Skeletal muscle tissue (tissue), 3 donors: ENCODE measurements at regions not wholly inside any gene's neighbourhood (a gene's known extent, or its start where the extent isn't known, plus 50 kb on each side); places are given as distances from the start of the nearest gene placed in this dataset.
A peak's percentile ranks its signal among the peaks of the same experiment; 100 is the strongest.
"Not testable (repeated sequence)": the region's sequence is repeated elsewhere in the genome, so short reads cannot be mapped to it uniquely, and the experiment has no call there.

Source experiments
- H3K27ac ChIP-seq: one replicate; pipeline ENCODE4 v1.7.0; 2013; ENCODE audit warnings: mild to moderate bottlenecking, low read depth, low read length, inconsistent platforms
- H3K27me3 ChIP-seq, 3 donors: one replicate each; pipeline ENCODE4 v1.7.0; 2013; ENCODE audit warnings: low read length in 3 of 3; ENCODE audit not compliant: control insufficient read depth in 3 of 3, insufficient read depth in 3 of 3
- H3K36me3 ChIP-seq, 3 donors: one replicate each; pipeline ENCODE4 v1.7.0; 2013; ENCODE audit warnings: low read length in 3 of 3; ENCODE audit not compliant: control insufficient read depth in 3 of 3, insufficient read depth in 3 of 3
- H3K4me1 ChIP-seq, 3 donors: one replicate each; pipeline ENCODE4 v1.7.0; 2013; ENCODE audit warnings: low read length in 3 of 3, mild to moderate bottlenecking in 3 of 3; ENCODE audit not compliant: control insufficient read depth in 3 of 3, insufficient read depth in 3 of 3
- H3K4me3 ChIP-seq, 3 donors: one replicate each; pipeline ENCODE4 v1.7.0; 2013; ENCODE audit warnings: low read length in 3 of 3
- H3K9ac ChIP-seq, 3 donors: one replicate each; pipeline ENCODE4 v1.7.0; 2013; ENCODE audit warnings: low read length in 3 of 3, mild to moderate bottlenecking in 3 of 3, moderate library complexity in 2 of 3, low read depth in 1 of 3
- H3K9me3 ChIP-seq, 3 donors: one replicate each; pipeline ENCODE4 v1.7.0; 2013; ENCODE audit warnings: low read length in 3 of 3; ENCODE audit not compliant: control insufficient read depth in 3 of 3
- donor health status: Osteomylitis.

- not testable (repeated sequence) for H3K27ac ChIP-seq, H3K9ac ChIP-seq, H3K4me1 ChIP-seq, H3K36me3 ChIP-seq, H3K4me3 ChIP-seq, H3K9me3 ChIP-seq, H3K27me3 ChIP-seq
These were observed 121.8 kb downstream of the BANF2 start for GRCh38 chr20:17821606-17822005.

GRCh38 chr20:17819395-17820093, 119.8 kb downstream of the BANF2 start:
- no peaks in the 10 kb centered on the region for H3K27me3 ChIP-seq
- H3K27ac ChIP-seq, result no peak overlapping the region
- peaks cover 0 to under 1% (median 0%) of the 10 kb centered on the region in 3 donors for H3K4me1 ChIP-seq
- H3K4me3 ChIP-seq, result no peak overlapping the region
- H3K36me3 ChIP-seq, result no peaks in the 10 kb centered on the region
- no peak overlapping the region for H3K9ac ChIP-seq
- peaks cover 0 to 5% (median 0%) of the 10 kb centered on the region in 3 donors for H3K9me3 ChIP-seq

DNA sequence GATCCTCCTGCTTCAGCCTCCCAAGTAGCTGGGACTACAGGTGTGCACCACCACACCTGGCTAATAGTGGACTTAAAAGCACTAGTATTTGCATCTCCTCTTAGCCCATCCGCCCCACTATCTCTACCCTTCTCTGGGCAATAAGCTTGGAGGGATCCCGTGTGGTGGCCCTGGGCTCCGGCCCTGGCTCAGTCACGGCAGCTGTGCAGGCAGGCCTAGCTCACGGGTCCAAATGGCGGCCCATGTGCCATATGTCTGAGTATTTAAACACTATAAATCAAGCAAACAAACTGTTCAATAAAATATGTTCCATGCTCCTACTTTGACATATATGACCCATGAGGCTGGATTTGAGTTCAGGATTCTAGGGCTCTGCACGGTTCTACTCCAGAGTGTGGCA, 118.4 kb downstream of the BANF2 start:
- Histone ChIP-seq H3K27ac (no peak overlapping the region), H3K4me1 (no peaks in the 10 kb centered on the region), H3K27me3 (no peaks in the 10 kb centered on the region), H3K9me3 (peaks cover 0 to 5% (median 0%) of the 10 kb centered on the region in 3 donors), H3K4me3 (no peak overlapping the region), H3K36me3 (no peaks in the 10 kb centered on the region), H3K9ac (no peak overlapping the region)

GRCh38 chr20:17816804-17817587, 117.2 kb downstream of the BANF2 start:
- Histone ChIP-seq H3K36me3 (no peaks in the 10 kb centered on the region), H3K4me1 (no peaks in the 10 kb centered on the region), H3K27me3 (no peaks in the 10 kb centered on the region), H3K4me3 (no peak overlapping the region), H3K9ac (no peak overlapping the region), H3K27ac (no peak overlapping the region), H3K9me3 (peaks cover 0 to 5% (median 0%) of the 10 kb centered on the region in 3 donors)

- Histone ChIP-seq H3K4me3 (no peak overlapping the region), H3K9me3 (no peaks in the 10 kb centered on the region), H3K36me3 (no peaks in the 10 kb centered on the region), H3K27me3 (no peaks in the 10 kb centered on the region), H3K4me1 (peaks cover 12 to 29% (median 17%) of the 10 kb centered on the region in 3 donors), H3K27ac (no peak overlapping the region), H3K9ac (no peak overlapping the region)
These were observed 111.8 kb downstream of the BANF2 start for GRCh38 chr20:17811628-17811965.

GRCh38 chr20:17810847-17811627, 111.3 kb downstream of the BANF2 start:
- Histone ChIP-seq H3K36me3 (no peaks in the 10 kb centered on the region), H3K4me3 (no peak overlapping the region), H3K27me3 (no peaks in the 10 kb centered on the region), H3K9ac (no peak overlapping the region), H3K9me3 (no peaks in the 10 kb centered on the region), H3K4me1 (peaks cover 17 to 34% (median 21%) of the 10 kb centered on the region in 3 donors), H3K27ac (no peak overlapping the region)

- H3K36me3 ChIP-seq, result no peaks in the 10 kb centered on the region
- no peak overlapping the region for H3K4me3 ChIP-seq
- H3K27ac ChIP-seq, result no peak overlapping the region
- no peak overlapping the region for H3K9ac ChIP-seq
- no peaks in the 10 kb centered on the region for H3K9me3 ChIP-seq
- H3K27me3 ChIP-seq, result no peaks in the 10 kb centered on the region
- H3K4me1 ChIP-seq, result peaks cover 17 to 34% (median 21%) of the 10 kb centered on the region in 3 donors
These were observed 110.4 kb downstream of the BANF2 start for GRCh38 chr20:17810062-17810631.

DNA sequence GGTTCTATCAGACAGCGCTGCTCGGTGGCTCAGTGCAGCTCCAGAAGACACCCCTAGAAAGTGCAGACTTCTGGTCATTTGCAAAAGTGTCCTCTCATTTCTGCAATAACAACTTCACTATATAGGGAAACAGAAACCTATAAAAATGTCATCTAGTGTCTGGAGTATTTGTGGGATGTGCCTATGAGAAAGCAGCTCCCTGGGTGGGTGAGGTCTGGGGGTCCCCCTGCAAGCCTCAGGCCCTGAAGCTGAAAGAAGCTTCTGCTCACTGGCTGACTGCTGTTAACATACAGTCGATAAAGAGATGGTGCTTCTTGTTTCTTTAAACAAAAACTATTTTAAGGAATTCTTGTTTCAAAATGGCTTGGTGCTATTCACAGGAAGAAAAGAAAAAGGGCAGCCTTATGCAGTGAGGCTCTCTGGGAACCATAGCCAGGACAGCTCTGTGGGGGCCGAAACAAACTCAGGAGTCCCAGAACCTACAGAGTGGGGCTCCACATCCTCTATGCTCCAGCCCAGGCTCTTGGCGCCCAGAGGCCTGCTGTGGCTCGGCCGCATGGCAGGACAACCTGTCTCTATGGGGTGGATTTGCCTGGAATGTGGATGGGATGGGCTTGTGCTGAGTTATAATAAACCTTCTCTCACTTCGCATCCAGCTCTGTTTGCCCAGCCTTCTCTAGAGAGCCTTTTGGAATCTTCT, 109.7 kb downstream of the BANF2 start:
- no peaks in the 10 kb centered on the region for H3K27me3 ChIP-seq
- no peak overlapping the region for H3K4me3 ChIP-seq
- no peaks in the 10 kb centered on the region for H3K36me3 ChIP-seq
- H3K9me3 ChIP-seq, result no peaks in the 10 kb centered on the region
- peaks cover 17 to 34% (median 21%) of the 10 kb centered on the region in 3 donors for H3K4me1 ChIP-seq
- no peak overlapping the region for H3K27ac ChIP-seq
- no peak overlapping the region for H3K9ac ChIP-seq

DNA sequence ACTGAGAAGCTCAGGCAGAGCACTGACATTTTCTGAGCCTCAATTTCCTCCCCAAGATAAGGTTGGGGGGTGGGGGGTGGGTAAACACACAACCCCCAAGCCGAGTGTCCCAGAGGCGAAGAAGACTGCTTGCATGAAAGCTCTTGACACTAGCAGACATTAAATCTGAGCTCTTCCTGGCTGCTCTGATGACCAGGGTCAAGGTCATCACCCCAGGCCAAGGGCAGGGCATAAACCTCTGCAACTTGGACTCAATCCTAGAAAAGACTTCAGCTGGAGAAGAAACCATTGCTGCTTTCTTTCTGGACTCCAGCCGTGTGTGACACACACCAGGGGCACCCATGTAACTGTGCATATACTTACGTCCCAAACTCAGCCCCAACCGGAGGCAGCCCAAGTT, 109.0 kb downstream of the BANF2 start:
- H3K27me3 ChIP-seq, result no peaks in the 10 kb centered on the region
- peak overlapping the region; percentile 78 for H3K27ac ChIP-seq
- no peak overlapping the region for H3K4me3 ChIP-seq
- no peaks in the 10 kb centered on the region for H3K9me3 ChIP-seq
- H3K4me1 ChIP-seq, result peaks cover 17 to 38% (median 21%) of the 10 kb centered on the region in 3 donors
- no peaks in the 10 kb centered on the region for H3K36me3 ChIP-seq
- H3K9ac ChIP-seq, result no peak overlapping the region
